IMR-90 (cell line): ENCODE measurements at regions not wholly inside any gene's neighbourhood (a gene's known extent, or its start where the extent isn't known, plus 50 kb on each side); places are given as distances from the start of the nearest gene placed in this dataset.

Experiments used
- ATAC-seq: fragments of 200-7000 bp; cut with Tn5 transposase; 2 replicates; pipeline ENCODE4 v1.9.1; 2020; ENCODE audit warnings: low read depth, mild to moderate bottlenecking, moderate library complexity
- BruUV-seq: library from RNA; stranded (reverse); fragments of 400-500 nt; replicated peaks from 2 replicates; lab custom pipeline; 2021; lab: Mats Ljungman, UMichigan
- CTCF ChIA-PET: fragments of 300-600 bp; formaldehyde crosslinking; extraction: SDS; loops from one replicate; lab custom pipeline; 2021; ENCODE audit warnings: antibody characterized with exemption; lab: Yijun Ruan, JAX
- POLR2A ChIA-PET: fragments of 300-600 bp; sonication (Branson Sonifier 250); formaldehyde crosslinking; loops from one replicate; lab custom pipeline; 2022; ENCODE audit warnings: antibody characterized with exemption; ENCODE audit not compliant: unreplicated experiment; lab: Charles Lee
- DNase-seq: peaks from one replicate; pipeline ENCODE4 v3.0.0; 2013
- H2AFZ ChIP-seq: replicated peaks from 2 replicates; pipeline ENCODE3; 2013; ENCODE audit warnings: low read length, mild to moderate bottlenecking; ENCODE audit not compliant: poor library complexity
- H2AK5ac ChIP-seq: 2 replicates; pipeline ENCODE4 v1.6.1; 2013; ENCODE audit warnings: low read depth, low read length, inconsistent platforms
- H2AK9ac ChIP-seq: replicated peaks from 2 replicates; pipeline ENCODE3; 2013; ENCODE audit warnings: mild to moderate bottlenecking, low read depth, low read length, moderate library complexity; ENCODE audit not compliant: poor library complexity
- H2BK120ac ChIP-seq: 2 replicates; pipeline ENCODE4 v1.6.1; 2013; ENCODE audit warnings: low read depth, low read length, inconsistent platforms
- H2BK15ac ChIP-seq: 3 replicates; pipeline ENCODE4 v1.6.1; 2013; ENCODE audit warnings: low read depth, low read length, inconsistent platforms
- H2BK20ac ChIP-seq: 2 replicates; pipeline ENCODE4 v1.6.1; 2013; ENCODE audit warnings: low read depth, mild to moderate bottlenecking, inconsistent platforms, low read length, moderate library complexity
- H2BK5ac ChIP-seq: 2 replicates; pipeline ENCODE4 v1.6.1; 2013; ENCODE audit warnings: mild to moderate bottlenecking, low read depth, low read length, inconsistent platforms; ENCODE audit not compliant: poor library complexity, severe bottlenecking
- H3K14ac ChIP-seq: replicated peaks from 2 replicates; pipeline ENCODE4 v1.6.1; 2013; ENCODE audit warnings: low read depth, low read length, inconsistent platforms
- H3K18ac ChIP-seq: 2 replicates; pipeline ENCODE4 v1.6.1; 2013; ENCODE audit warnings: low read depth, low read length, control low read depth
- H3K23ac ChIP-seq: 2 replicates; pipeline ENCODE4 v1.6.1; 2013; ENCODE audit warnings: low read depth, low read length, inconsistent platforms
- H3K27ac ChIP-seq: 2 replicates; pipeline ENCODE4 v1.5.1; 2013; ENCODE audit warnings: mild to moderate bottlenecking, control low read depth, low read length; ENCODE audit not compliant: insufficient read depth
- H3K27me3 ChIP-seq: 2 replicates; pipeline ENCODE4 v1.6.1; 2013; ENCODE audit warnings: low read length; ENCODE audit not compliant: control insufficient read depth, insufficient read depth
- H3K36me3 ChIP-seq: 2 replicates; pipeline ENCODE4 v1.6.1; 2013; ENCODE audit warnings: low read length, mixed read lengths; ENCODE audit not compliant: control insufficient read depth, insufficient read depth
- H3K4ac ChIP-seq: 2 replicates; pipeline ENCODE4 v1.6.1; 2013; ENCODE audit warnings: low read depth, low read length, inconsistent platforms
- H3K4me1 ChIP-seq: 2 replicates; pipeline ENCODE4 v1.6.1; 2013; ENCODE audit warnings: low read length, mixed read lengths; ENCODE audit not compliant: control insufficient read depth, insufficient read depth
- H3K4me2 ChIP-seq: 2 replicates; pipeline ENCODE4 v1.6.1; 2013; ENCODE audit warnings: low read depth, mild to moderate bottlenecking, control low read depth, low read length, moderate library complexity
- H3K4me3 ChIP-seq: 2 replicates; pipeline ENCODE4 v1.5.1; 2013; ENCODE audit warnings: low read depth, mild to moderate bottlenecking, control low read depth, low read length, moderate library complexity; ENCODE audit not compliant: insufficient read depth
- H3K56ac ChIP-seq: 2 replicates; pipeline ENCODE4 v1.6.1; 2013; ENCODE audit warnings: low read length, inconsistent platforms; ENCODE audit not compliant: insufficient read depth; ENCODE audit errors: extremely low read depth
- H3K79me1 ChIP-seq, 2 experiments: 2 replicates each; pipeline ENCODE4 v1.6.1; 2013; ENCODE audit warnings: low read length in 2 of 2, inconsistent platforms in 1 of 2, low read depth in 1 of 2
- H3K9ac ChIP-seq: 2 replicates; pipeline ENCODE4 v1.6.1; 2013; ENCODE audit warnings: low read depth, low read length, control low read depth
- H3K9me1 ChIP-seq: 2 replicates; pipeline ENCODE4 v1.6.1; 2013; ENCODE audit warnings: low read length, inconsistent platforms; ENCODE audit not compliant: insufficient read depth
- H3K9me3 ChIP-seq: 2 replicates; pipeline ENCODE4 v1.6.1; 2013; ENCODE audit warnings: low read length; ENCODE audit not compliant: control insufficient read depth, insufficient read depth
- H4K20me1 ChIP-seq: 2 replicates; pipeline ENCODE4 v1.6.1; 2013; ENCODE audit warnings: low read length, inconsistent platforms; ENCODE audit not compliant: insufficient read depth
- H4K5ac ChIP-seq: 2 replicates; pipeline ENCODE4 v1.6.1; 2013; ENCODE audit warnings: mild to moderate bottlenecking, low read depth, low read length, control low read depth
- H4K8ac ChIP-seq, 2 experiments: 2 replicates each; pipeline ENCODE4 v1.6.1; 2013; ENCODE audit warnings: low read depth in 2 of 2, low read length in 2 of 2, control low read depth in 1 of 2, inconsistent platforms in 1 of 2
- H4K91ac ChIP-seq: 2 replicates; pipeline ENCODE4 v1.6.1; 2013; ENCODE audit warnings: low read depth, low read length, inconsistent platforms; ENCODE audit not compliant: insufficient read depth
- MXI1 ChIP-seq: IDR thresholded peaks from 2 replicates; pipeline ENCODE4 v1.6.1; 2012; ENCODE audit warnings: low read depth, mild to moderate bottlenecking, low read length, moderate library complexity, borderline replicate concordance
- RCOR1 ChIP-seq: IDR thresholded peaks from 2 replicates; pipeline ENCODE4 v1.6.1; 2012; ENCODE audit warnings: mild to moderate bottlenecking, low read length, improper control_type of control experiment; ENCODE audit not compliant: insufficient replicate concordance
- WGBS, 2 experiments: methylation state at CpG; one replicate each; pipeline versions ENCODE4 v1.1.5 to v1.1.7; 2013; ENCODE audit warnings: missing lambda C conversion rate in 2 of 2; ENCODE audit not compliant: insufficient read length in 1 of 2; ENCODE audit errors: extremely low coverage in 2 of 2; 5-methylcytosine and 5-hydroxymethylcytosine counted together
- dilution Hi-C: fragments of 300-500 bp; cut with HindIII; formaldehyde crosslinking; loops from one replicate; pipeline ENCODE4 v1.14.3; 2018; ENCODE audit warnings: low sequenced_read_pairs; ENCODE audit not compliant: unreplicated experiment
- in situ Hi-C: fragments of 300-500 bp; cut with MboI; formaldehyde crosslinking; loops from 3 replicates; pipeline ENCODE4 v1.14.3; 2019; ENCODE audit warnings: low sequenced_read_pairs, inconsistent platforms, mixed read lengths
- intact Hi-C: fragments of 100-400 bp; cut with micrococcal nuclease; formaldehyde crosslinking; loops from 2 replicates; pipeline ENCODE4 v1.10.0; 2022

- no peak overlapping the region for H2AK5ac ChIP-seq
- H3K56ac ChIP-seq = no peak overlapping the region
- no CpG with 5 or more reads among the region's 4 CpGs for WGBS, 2 experiments
- H3K18ac ChIP-seq = no peak overlapping the region
- H3K14ac ChIP-seq = no peak overlapping the region
- H3K4me2 ChIP-seq = no peak overlapping the region
- CTCF ChIA-PET = no interaction called here
- intact Hi-C loops = no loop called here
- H3K27me3 ChIP-seq = no peaks in the 10 kb centered on the region
- peaks cover 9% of the 10 kb centered on the region for H3K9me3 ChIP-seq
- no peak overlapping the region for H2AFZ ChIP-seq
- no peak overlapping the region for H2BK5ac ChIP-seq
- H3K4me3 ChIP-seq = no peak overlapping the region
- H4K91ac ChIP-seq = no peak overlapping the region
- in situ Hi-C loops = no loop called here
- ATAC-seq = no peak
- no TSS peak for BruUV-seq
- H3K36me3 ChIP-seq = no peaks in the 10 kb centered on the region
- H2BK15ac ChIP-seq = no peak overlapping the region
- H4K5ac ChIP-seq = no peak overlapping the region
- H2BK20ac ChIP-seq = no peak overlapping the region
- H4K20me1 ChIP-seq = no peaks in the 10 kb centered on the region
- H3K4me1 ChIP-seq = no peaks in the 10 kb centered on the region
- H3K23ac ChIP-seq = no peak overlapping the region
- no peak overlapping the region for H3K4ac ChIP-seq
- no peak overlapping the region for H3K9ac ChIP-seq
- TF ChIP-seq MXI1 (no peak), RCOR1 (no peak)
- no peak overlapping the region for H3K27ac ChIP-seq
- no peak overlapping the region for H2AK9ac ChIP-seq
- no peak overlapping the region for H2BK120ac ChIP-seq
- DNase-seq = no peak
- no peak overlapping the region for H4K8ac ChIP-seq
- POLR2A ChIA-PET = no interaction called here
- no peaks in the 10 kb centered on the region for H3K79me1 ChIP-seq
- H3K9me1 ChIP-seq = no peaks in the 10 kb centered on the region
- dilution Hi-C loops = no loop called here
Observed at GRCh38 chr20:54860716-54861115, 385.3 kb downstream of the DOK5 start.
